Left kidney (tissue), 1 donor: ENCODE measurements at regions not wholly inside any gene's neighbourhood (a gene's known extent, or its start where the extent isn't known, plus 50 kb on each side); places are given as distances from the start of the nearest gene placed in this dataset.

Experiments used
- DNase-seq: peaks from one replicate; pipeline ENCODE4 v3.0.0-alpha.2; 2013

GRCh38 chr21:27173053-27173452, 206.2 kb upstream of the ADAMTS5 start:
- DNase-seq = no peak

- no peak for DNase-seq
Observed at GRCh38 chr21:27171707-27172106, 204.8 kb upstream of the ADAMTS5 start.

GRCh38 chr21:27168084-27168483, 201.2 kb upstream of the ADAMTS5 start:
- no peak for DNase-seq

GRCh38 chr21:27164208-27165177, 197.6 kb upstream of the ADAMTS5 start:
- peak; percentile 20 for DNase-seq

- no peak for DNase-seq
Observed at GRCh38 chr21:27158967-27159366, 192.1 kb upstream of the ADAMTS5 start.

- DNase-seq = no peak
Observed at GRCh38 chr21:27157097-27157496, 190.2 kb upstream of the ADAMTS5 start.

GRCh38 chr21:27156666-27157065, 189.8 kb upstream of the ADAMTS5 start:
- DNase-seq = no peak

GRCh38 chr21:27155130-27155500, 188.2 kb upstream of the ADAMTS5 start:
- DNase-seq = no peak

- no peak for DNase-seq
Observed at GRCh38 chr21:27154451-27155129, 187.7 kb upstream of the ADAMTS5 start.

GRCh38 chr21:27152996-27153395, 186.1 kb upstream of the ADAMTS5 start:
- no peak for DNase-seq

- no peak for DNase-seq
Observed at GRCh38 chr21:27149034-27149433, 182.1 kb upstream of the ADAMTS5 start.

GRCh38 chr21:27146268-27146667, 179.4 kb upstream of the ADAMTS5 start:
- no peak for DNase-seq

- no peak for DNase-seq
Observed at GRCh38 chr21:27145134-27145798, 178.4 kb upstream of the ADAMTS5 start.

GRCh38 chr21:27143476-27143875, 176.6 kb upstream of the ADAMTS5 start:
- DNase-seq = no peak

- no peak for DNase-seq
Observed at GRCh38 chr21:27139526-27139925, 172.6 kb upstream of the ADAMTS5 start.

- no peak for DNase-seq
Observed at GRCh38 chr21:27134516-27134915, 167.6 kb upstream of the ADAMTS5 start.

GRCh38 chr21:27132266-27132665, 165.4 kb upstream of the ADAMTS5 start:
- no peak for DNase-seq

GRCh38 chr21:27130154-27130553, 163.3 kb upstream of the ADAMTS5 start:
- DNase-seq = no peak

GRCh38 chr21:27129694-27130093, 162.8 kb upstream of the ADAMTS5 start:
- no peak for DNase-seq

- DNase-seq = no peak
Observed at GRCh38 chr21:27129215-27129614, 162.3 kb upstream of the ADAMTS5 start.

GRCh38 chr21:27126140-27126539, 159.3 kb upstream of the ADAMTS5 start:
- no peak for DNase-seq

GRCh38 chr21:27122686-27123085, 155.8 kb upstream of the ADAMTS5 start:
- DNase-seq = no peak

GRCh38 chr21:27114111-27114510, 147.2 kb upstream of the ADAMTS5 start:
- no peak for DNase-seq
